ENCODE measurements at regions not wholly inside any gene's neighbourhood (a gene's known extent, or its start where the extent isn't known, plus 50 kb on each side); places are given as distances from the start of the nearest gene placed in this dataset.
A peak's percentile ranks its signal among the peaks of the same experiment; 100 is the strongest.

DNA sequence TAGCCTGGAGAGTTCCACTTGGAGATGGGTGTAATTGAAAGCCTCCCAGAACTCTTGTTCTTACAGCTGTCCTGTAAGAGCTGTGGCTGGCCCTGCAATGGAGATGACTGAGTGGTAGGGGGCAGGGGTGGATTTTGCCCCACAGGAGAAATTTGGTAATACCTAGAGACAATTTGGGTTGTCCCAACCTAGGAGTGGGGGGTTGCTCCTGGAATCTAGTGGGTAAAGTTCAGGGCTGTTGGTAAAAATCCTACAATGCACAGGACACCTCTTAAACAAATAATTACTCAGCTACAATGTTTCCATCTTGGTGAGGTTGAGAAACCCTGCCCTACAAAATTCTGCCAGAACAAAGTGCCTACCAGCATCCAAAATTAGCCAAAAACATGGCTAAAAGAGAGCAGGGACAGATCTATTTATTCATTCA lies 181.1 kb upstream of the SH3BP4 start:
- peak overlapping the region in 1 of 2 experiments; percentile 91 for H2BK12ac ChIP-seq (ENCODE audit: low read length in 2 of 2)
- H3K14ac ChIP-seq (ENCODE audit: low read length in 2 of 2): no peak overlapping the region
- peaks cover 21% of the 10 kb centered on the region for H3K4me1 ChIP-seq (ENCODE audit: control insufficient read depth, insufficient read depth, low read depth, low read length)
- no peak overlapping the region for H3K4me3 ChIP-seq (ENCODE audit: insufficient read depth in 1 of 2, low read depth in 1 of 2, low read length in 2 of 2)
- H2AFZ ChIP-seq (ENCODE audit: low read depth, low read length): no peak overlapping the region
- no peak overlapping the region for H3K4me2 ChIP-seq (ENCODE audit: low read length, poor library complexity, severe bottlenecking)
- H3K27ac ChIP-seq (ENCODE audit: low read length, poor library complexity, severe bottlenecking): no peak overlapping the region
- peak overlapping the region; percentile 65 for H2AK5ac ChIP-seq (ENCODE audit: low read length, severe bottlenecking)
- no peak overlapping the region for H4K91ac ChIP-seq (ENCODE audit: low read length)
- no peak for DNase-seq
- no peak overlapping the region for H3K9ac ChIP-seq (ENCODE audit: low read length)
- H3K9me3 ChIP-seq (ENCODE audit: control insufficient read depth, low read length): no peaks in the 10 kb centered on the region
- H3K79me1 ChIP-seq (replicated peaks; ENCODE audit: low read length, poor library complexity, severe bottlenecking): no peaks in the 10 kb centered on the region
- H2BK15ac ChIP-seq (ENCODE audit: low read depth, poor library complexity, severe bottlenecking): no peak overlapping the region
- no peaks in the 10 kb centered on the region for H3K27me3 ChIP-seq (ENCODE audit: control insufficient read depth in 1 of 2, insufficient read depth in 1 of 2, low read length in 2 of 2)
- H3K23ac ChIP-seq (ENCODE audit: low read length in 2 of 2): no peak overlapping the region
- peak overlapping the region in 1 of 2 experiments; percentile 71 for H3K18ac ChIP-seq (ENCODE audit: low read depth in 1 of 2, low read length in 2 of 2)
- peak overlapping the region; percentile 39 for H2BK120ac ChIP-seq (ENCODE audit: low read depth, low read length)
- H4K8ac ChIP-seq (ENCODE audit: low read length): no peak overlapping the region
- H2BK5ac ChIP-seq (ENCODE audit: low read depth, low read length, poor library complexity, severe bottlenecking): no peak overlapping the region
- peaks cover 0 to 2% of the 10 kb centered on the region in 2 experiments for H3K36me3 ChIP-seq (ENCODE audit: control insufficient read depth in 1 of 2, insufficient read depth in 2 of 2, low read depth in 1 of 2, low read length in 2 of 2)
- no peak overlapping the region for H3K4ac ChIP-seq (ENCODE audit: low read depth in 1 of 2, low read length in 2 of 2)

DNA sequence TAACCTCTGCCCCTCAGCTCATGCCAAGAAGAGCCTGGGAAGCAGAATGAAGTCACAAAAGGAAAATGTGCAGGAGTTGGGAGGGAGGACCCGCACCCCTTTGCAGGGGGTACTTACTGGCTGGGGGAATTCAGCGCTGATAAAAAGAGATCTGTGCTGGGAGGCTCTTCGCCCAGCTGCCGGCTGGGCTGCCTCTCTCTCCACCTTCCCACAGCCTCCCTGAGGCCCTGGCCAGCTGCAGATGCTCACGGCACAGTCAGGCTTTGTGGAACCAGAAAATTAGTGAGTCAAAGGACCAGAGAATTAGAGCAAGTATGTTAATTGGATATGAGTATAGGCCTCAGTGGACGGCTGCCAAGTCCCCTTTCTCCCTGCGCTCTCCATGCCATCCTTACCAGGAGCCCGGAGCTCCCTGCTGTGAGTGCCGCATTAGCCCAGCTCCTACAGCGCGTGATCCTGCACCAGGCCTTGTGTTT lies 181.7 kb upstream of the SH3BP4 start:
- Histone ChIP-seq H3K4me3 (ENCODE audit: insufficient read depth in 1 of 2, low read depth in 1 of 2, low read length in 2 of 2) (no peak overlapping the region), H3K4me2 (ENCODE audit: low read length, poor library complexity, severe bottlenecking) (no peak overlapping the region), H2BK15ac (ENCODE audit: low read depth, poor library complexity, severe bottlenecking) (peak overlapping the region; percentile 30), H2BK5ac (ENCODE audit: low read depth, low read length, poor library complexity, severe bottlenecking) (peak overlapping the region; percentile 53), H3K9me3 (ENCODE audit: control insufficient read depth, low read length) (no peaks in the 10 kb centered on the region), H2AK5ac (ENCODE audit: low read length, severe bottlenecking) (peak overlapping the region; percentile 39), H3K9ac (ENCODE audit: low read length) (no peak overlapping the region), H3K4me1 (ENCODE audit: control insufficient read depth, insufficient read depth, low read depth, low read length) (peaks cover 21% of the 10 kb centered on the region), H3K23ac (ENCODE audit: low read length in 2 of 2) (no peak overlapping the region), H3K36me3 (ENCODE audit: control insufficient read depth in 1 of 2, insufficient read depth in 2 of 2, low read depth in 1 of 2, low read length in 2 of 2) (peaks cover 0 to 2% of the 10 kb centered on the region in 2 experiments), H3K18ac (ENCODE audit: low read depth in 1 of 2, low read length in 2 of 2) (peak overlapping the region; percentile 23 to 77), H2BK12ac (ENCODE audit: low read length in 2 of 2) (peak overlapping the region in 1 of 2 experiments; percentile 91), H3K4ac (ENCODE audit: low read depth in 1 of 2, low read length in 2 of 2) (peak overlapping the region; percentile 4 to 20), H4K91ac (ENCODE audit: low read length) (no peak overlapping the region), H3K27ac (ENCODE audit: low read length, poor library complexity, severe bottlenecking) (peak overlapping the region; percentile 30), H3K27me3 (ENCODE audit: control insufficient read depth in 1 of 2, insufficient read depth in 1 of 2, low read length in 2 of 2) (no peaks in the 10 kb centered on the region), H3K79me1 (replicated peaks; ENCODE audit: low read length, poor library complexity, severe bottlenecking) (no peaks in the 10 kb centered on the region), H2AFZ (ENCODE audit: low read depth, low read length) (peak overlapping the region; percentile 47), H4K8ac (ENCODE audit: low read length) (no peak overlapping the region), H3K14ac (ENCODE audit: low read length in 2 of 2) (peak overlapping the region in 1 of 2 experiments; percentile 66), H2BK120ac (ENCODE audit: low read depth, low read length) (peak overlapping the region; percentile 67)
- WGBS: 62% methylated on average over 10 of the region's 11 CpGs
- DNase-seq: peak; percentile 36

DNA sequence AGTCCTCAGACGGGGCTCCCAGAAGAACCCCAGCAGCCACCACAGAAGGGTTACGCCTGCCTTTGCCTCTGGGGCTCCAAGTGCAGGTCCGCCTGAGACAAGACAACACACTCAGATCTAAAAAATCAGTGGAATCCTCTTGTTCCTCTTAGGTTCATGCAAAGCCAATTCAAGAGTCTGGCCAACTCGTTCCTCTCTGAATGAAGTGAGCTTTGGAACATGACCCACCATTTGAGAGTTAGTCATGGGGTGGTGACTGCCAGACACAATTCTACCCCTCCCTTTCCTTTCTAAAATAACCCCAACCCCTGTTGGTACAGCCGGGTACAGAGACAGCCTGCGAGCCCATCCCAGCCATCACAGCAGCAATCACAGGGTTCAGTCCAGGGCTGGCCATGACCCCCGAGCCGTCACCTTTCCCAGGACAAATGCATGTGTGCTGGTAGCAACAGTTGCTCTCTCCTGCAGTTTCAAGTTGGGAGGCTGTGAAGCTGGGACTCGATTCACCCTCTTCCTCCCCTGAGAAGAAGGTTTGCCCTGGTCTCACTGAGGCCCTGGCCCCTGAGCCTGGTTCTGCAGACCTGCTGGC lies 183.1 kb upstream of the SH3BP4 start:
- Histone ChIP-seq H4K8ac (ENCODE audit: low read length) (peak overlapping the region; percentile 48), H2BK5ac (ENCODE audit: low read depth, low read length, poor library complexity, severe bottlenecking) (no peak overlapping the region), H3K9ac (ENCODE audit: low read length) (no peak overlapping the region), H2AK5ac (ENCODE audit: low read length, severe bottlenecking) (peak overlapping the region; percentile 47), H3K79me1 (replicated peaks; ENCODE audit: low read length, poor library complexity, severe bottlenecking) (no peaks in the 10 kb centered on the region), H3K4me2 (ENCODE audit: low read length, poor library complexity, severe bottlenecking) (no peak overlapping the region), H3K23ac (ENCODE audit: low read length in 2 of 2) (no peak overlapping the region), H3K27me3 (ENCODE audit: control insufficient read depth in 1 of 2, insufficient read depth in 1 of 2, low read length in 2 of 2) (no peaks in the 10 kb centered on the region), H2AFZ (ENCODE audit: low read depth, low read length) (no peak overlapping the region), H3K9me3 (ENCODE audit: control insufficient read depth, low read length) (no peaks in the 10 kb centered on the region), H2BK15ac (ENCODE audit: low read depth, poor library complexity, severe bottlenecking) (peak overlapping the region; percentile 29), H3K36me3 (ENCODE audit: control insufficient read depth in 1 of 2, insufficient read depth in 2 of 2, low read depth in 1 of 2, low read length in 2 of 2) (peaks cover 0 to 2% of the 10 kb centered on the region in 2 experiments), H3K18ac (ENCODE audit: low read depth in 1 of 2, low read length in 2 of 2) (peak overlapping the region in 1 of 2 experiments; percentile 6), H3K4me1 (ENCODE audit: control insufficient read depth, insufficient read depth, low read depth, low read length) (peaks cover 24% of the 10 kb centered on the region), H2BK120ac (ENCODE audit: low read depth, low read length) (no peak overlapping the region), H2BK12ac (ENCODE audit: low read length in 2 of 2) (peak overlapping the region in 1 of 2 experiments; percentile 19), H3K14ac (ENCODE audit: low read length in 2 of 2) (peak overlapping the region in 1 of 2 experiments; percentile 53), H4K91ac (ENCODE audit: low read length) (no peak overlapping the region), H3K27ac (ENCODE audit: low read length, poor library complexity, severe bottlenecking) (no peak overlapping the region), H3K4me3 (ENCODE audit: insufficient read depth in 1 of 2, low read depth in 1 of 2, low read length in 2 of 2) (no peak overlapping the region), H3K4ac (ENCODE audit: low read depth in 1 of 2, low read length in 2 of 2) (no peak overlapping the region)
- no peak for DNase-seq
- WGBS: 93% methylated on average over 9 of the region's 9 CpGs

DNA sequence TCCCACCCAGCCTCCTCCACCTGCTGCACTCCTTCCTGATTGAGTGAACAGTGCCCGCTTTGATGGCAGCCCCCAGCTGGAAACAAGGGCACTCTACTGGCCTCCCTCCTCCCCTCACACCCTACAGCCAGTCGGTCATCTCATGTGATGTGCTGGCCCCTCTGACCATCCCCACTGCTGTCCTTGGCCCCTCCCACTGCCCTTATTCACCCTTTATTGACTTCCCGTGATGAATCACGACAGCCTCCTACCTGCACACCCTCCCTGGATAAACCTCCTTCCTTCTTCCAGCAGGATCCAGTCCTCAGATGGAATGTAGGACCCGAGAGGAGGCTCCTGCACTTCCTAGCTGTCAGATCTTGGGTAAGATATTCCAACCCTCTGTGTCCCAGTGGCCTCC lies 186.5 kb upstream of the SH3BP4 start:
- Histone ChIP-seq H4K91ac (ENCODE audit: low read length) (no peak overlapping the region), H2AFZ (ENCODE audit: low read depth, low read length) (no peak overlapping the region), H3K4me3 (ENCODE audit: insufficient read depth in 1 of 2, low read depth in 1 of 2, low read length in 2 of 2) (no peak overlapping the region), H3K4ac (ENCODE audit: low read depth in 1 of 2, low read length in 2 of 2) (no peak overlapping the region), H2BK5ac (ENCODE audit: low read depth, low read length, poor library complexity, severe bottlenecking) (no peak overlapping the region), H2BK15ac (ENCODE audit: low read depth, poor library complexity, severe bottlenecking) (no peak overlapping the region), H3K14ac (ENCODE audit: low read length in 2 of 2) (no peak overlapping the region), H3K9ac (ENCODE audit: low read length) (no peak overlapping the region), H2BK12ac (ENCODE audit: low read length in 2 of 2) (no peak overlapping the region), H3K23ac (ENCODE audit: low read length in 2 of 2) (no peak overlapping the region), H3K27ac (ENCODE audit: low read length, poor library complexity, severe bottlenecking) (no peak overlapping the region), H4K8ac (ENCODE audit: low read length) (no peak overlapping the region), H3K79me1 (replicated peaks; ENCODE audit: low read length, poor library complexity, severe bottlenecking) (no peaks in the 10 kb centered on the region), H3K9me3 (ENCODE audit: control insufficient read depth, low read length) (peaks cover 11% of the 10 kb centered on the region), H2BK120ac (ENCODE audit: low read depth, low read length) (no peak overlapping the region), H3K4me1 (ENCODE audit: control insufficient read depth, insufficient read depth, low read depth, low read length) (peaks cover 13% of the 10 kb centered on the region), H2AK5ac (ENCODE audit: low read length, severe bottlenecking) (peak overlapping the region; percentile 27), H3K36me3 (ENCODE audit: control insufficient read depth in 1 of 2, insufficient read depth in 2 of 2, low read depth in 1 of 2, low read length in 2 of 2) (peaks cover 0 to 2% of the 10 kb centered on the region in 2 experiments), H3K27me3 (ENCODE audit: control insufficient read depth in 1 of 2, insufficient read depth in 1 of 2, low read length in 2 of 2) (no peaks in the 10 kb centered on the region), H3K18ac (ENCODE audit: low read depth in 1 of 2, low read length in 2 of 2) (no peak overlapping the region), H3K4me2 (ENCODE audit: low read length, poor library complexity, severe bottlenecking) (no peak overlapping the region)
- DNase-seq: no peak
- 79% methylated on average over 5 of the region's 5 CpGs for WGBS

Measured in mesenchymal stem cell (in vitro differentiated cells and primary cell).